AG08396 (cell line): ENCODE measurements at regions not wholly inside any gene's neighbourhood (a gene's known extent, or its start where the extent isn't known, plus 50 kb on each side); places are given as distances from the start of the nearest gene placed in this dataset.
"Not testable (repeated sequence)": the region's sequence is repeated elsewhere in the genome, so short reads cannot be mapped to it uniquely, and the experiment has no call there.

Experiments
- DNase-seq: peaks from one replicate; pipeline ENCODE4 v3.0.0; 2012; ENCODE audit warnings: low spot score, mixed read lengths

GRCh38 chr1:58190267-58190988, 356.1 kb downstream of the OMA1 start:
- DNase-seq = no peak

GRCh38 chr1:58189453-58189852, 357.1 kb downstream of the OMA1 start:
- no peak for DNase-seq

- DNase-seq = no peak
Observed at GRCh38 chr1:58183286-58183685, 363.2 kb downstream of the OMA1 start.

GRCh38 chr1:58180537-58180936, 366.0 kb downstream of the OMA1 start:
- DNase-seq = no peak

GRCh38 chr1:58169160-58169559, 377.4 kb downstream of the OMA1 start:
- not testable (repeated sequence) for DNase-seq

GRCh38 chr1:58167131-58167530, 379.4 kb downstream of the OMA1 start:
- not testable (repeated sequence) for DNase-seq

- no peak for DNase-seq
Observed at GRCh38 chr1:58166417-58166816, 380.1 kb downstream of the OMA1 start.

GRCh38 chr1:58165073-58165472, 381.5 kb downstream of the OMA1 start:
- DNase-seq = no peak

GRCh38 chr1:58162952-58163550, 383.5 kb downstream of the OMA1 start:
- DNase-seq = peak; percentile 42

- no peak for DNase-seq
Observed at GRCh38 chr1:58159434-58159830, 387.1 kb downstream of the OMA1 start.

GRCh38 chr1:58158506-58159433, 387.8 kb downstream of the OMA1 start:
- DNase-seq = no peak

GRCh38 chr1:58158016-58158415, 388.5 kb downstream of the OMA1 start:
- DNase-seq = no peak

GRCh38 chr1:58157256-58157655, 389.3 kb downstream of the OMA1 start:
- DNase-seq = no peak

GRCh38 chr1:58156831-58157230, 389.7 kb downstream of the OMA1 start:
- no peak for DNase-seq

GRCh38 chr1:58156124-58156468, 390.4 kb downstream of the OMA1 start:
- DNase-seq = no peak

GRCh38 chr1:58155418-58156123, 391.0 kb downstream of the OMA1 start:
- no peak for DNase-seq

- no peak for DNase-seq
Observed at GRCh38 chr1:58154256-58154655, 392.3 kb downstream of the OMA1 start.

GRCh38 chr1:58152697-58153096, 393.8 kb downstream of the OMA1 start:
- DNase-seq = no peak

GRCh38 chr1:58149271-58149812, 397.2 kb downstream of the OMA1 start:
- no peak for DNase-seq

GRCh38 chr1:58144698-58145270, 401.7 kb downstream of the OMA1 start:
- DNase-seq = no peak

- DNase-seq = no peak
Observed at GRCh38 chr1:58143972-58144697, 402.4 kb downstream of the OMA1 start.
